ENCODE measurements at regions not wholly inside any gene's neighbourhood (a gene's known extent, or its start where the extent isn't known, plus 50 kb on each side); places are given as distances from the start of the nearest gene placed in this dataset.

GRCh38 chr11:119909077-119909476, 180.1 kb upstream of the NECTIN1 start:
- no peak for TF ChIP-seq EZH2 (IDR thresholded peaks at IDR 0.05; ENCODE audit: insufficient read depth, poor library complexity, severe bottlenecking)
- TF ChIP-seq EZH2phosphoT487 (IDR thresholded peaks at IDR 0.05; ENCODE audit: insufficient read depth, low read depth) = no peak

Measured in GM23248 (cell line).